ENCODE measurements at regions not wholly inside any gene's neighbourhood (a gene's known extent, or its start where the extent isn't known, plus 50 kb on each side); places are given as distances from the start of the nearest gene placed in this dataset.

DNA sequence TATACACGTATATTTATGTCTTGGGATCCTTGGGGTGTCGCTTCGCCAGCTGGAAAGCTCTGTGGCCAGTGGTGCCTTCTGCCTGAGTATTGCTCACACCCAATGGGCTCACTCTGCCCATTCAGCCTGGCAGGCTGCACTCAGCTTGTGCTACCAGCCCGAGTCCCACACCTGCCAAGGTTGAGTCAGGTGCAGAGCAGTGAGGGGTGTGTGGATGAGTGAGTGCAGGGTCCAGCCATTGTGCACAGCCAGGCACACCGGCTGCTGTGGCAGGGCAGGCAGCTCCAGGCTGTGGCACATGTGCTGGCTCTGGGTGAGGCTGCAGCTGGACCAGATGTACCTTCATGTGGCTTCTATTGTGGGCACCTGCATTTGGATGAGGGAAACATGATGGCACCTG, 496.9 kb upstream of the LINC00305 start:
- TF ChIP-seq CTCF (IDR thresholded peaks at IDR 0.05) (no peak), POLR2AphosphoS5 (IDR thresholded peaks at IDR 0.05) (no peak), POLR2A (IDR thresholded peaks at IDR 0.05) (no peak)
- no peaks in the 10 kb centered on the region for H3K9me3 ChIP-seq
- H3K4me3 ChIP-seq: no peak overlapping the region
- no peaks in the 10 kb centered on the region for H3K4me1 ChIP-seq (replicated peaks)
- 98% methylated on average over 5 of the region's 5 CpGs for WGBS
- H3K36me3 ChIP-seq: no peaks in the 10 kb centered on the region
- H3K27ac ChIP-seq: no peak overlapping the region
- no peaks in the 10 kb centered on the region for H3K27me3 ChIP-seq (replicated peaks; ENCODE audit: insufficient read depth)
- DNase-seq (ENCODE audit: low spot score): no peak
- intact Hi-C loops (cut with DNase I): no loop called here

GRCh38 chr18:64639536-64639935, 490.6 kb upstream of the LINC00305 start:
- Histone ChIP-seq H3K9me3 (no peaks in the 10 kb centered on the region), H3K27me3 (replicated peaks; ENCODE audit: insufficient read depth) (no peaks in the 10 kb centered on the region), H3K4me1 (replicated peaks) (no peaks in the 10 kb centered on the region), H3K27ac (no peak overlapping the region), H3K36me3 (no peaks in the 10 kb centered on the region), H3K4me3 (no peak overlapping the region)
- intact Hi-C loops (cut with DNase I): no loop called here
- no peak for DNase-seq (ENCODE audit: low spot score)
- no peak for TF ChIP-seq POLR2AphosphoS5 (IDR thresholded peaks at IDR 0.05)
- TF ChIP-seq CTCF (IDR thresholded peaks at IDR 0.05): no peak
- TF ChIP-seq POLR2A (IDR thresholded peaks at IDR 0.05): no peak
- 73% methylated on average over 1 of the region's 1 CpG for WGBS

GRCh38 chr18:64620971-64621560, 472.2 kb upstream of the LINC00305 start:
- 76% methylated on average over 3 of the region's 3 CpGs for WGBS
- TF ChIP-seq POLR2A (IDR thresholded peaks at IDR 0.05) (no peak), CTCF (IDR thresholded peaks at IDR 0.05) (no peak), POLR2AphosphoS5 (IDR thresholded peaks at IDR 0.05) (no peak)
- no peak overlapping the region for H3K27ac ChIP-seq
- no peaks in the 10 kb centered on the region for H3K36me3 ChIP-seq
- DNase-seq (ENCODE audit: low spot score): no peak
- no peak overlapping the region for H3K4me3 ChIP-seq
- H3K4me1 ChIP-seq (replicated peaks): no peaks in the 10 kb centered on the region
- H3K9me3 ChIP-seq: no peaks in the 10 kb centered on the region
- no peaks in the 10 kb centered on the region for H3K27me3 ChIP-seq (replicated peaks; ENCODE audit: insufficient read depth)
- intact Hi-C loops (cut with DNase I): no loop called here

DNA sequence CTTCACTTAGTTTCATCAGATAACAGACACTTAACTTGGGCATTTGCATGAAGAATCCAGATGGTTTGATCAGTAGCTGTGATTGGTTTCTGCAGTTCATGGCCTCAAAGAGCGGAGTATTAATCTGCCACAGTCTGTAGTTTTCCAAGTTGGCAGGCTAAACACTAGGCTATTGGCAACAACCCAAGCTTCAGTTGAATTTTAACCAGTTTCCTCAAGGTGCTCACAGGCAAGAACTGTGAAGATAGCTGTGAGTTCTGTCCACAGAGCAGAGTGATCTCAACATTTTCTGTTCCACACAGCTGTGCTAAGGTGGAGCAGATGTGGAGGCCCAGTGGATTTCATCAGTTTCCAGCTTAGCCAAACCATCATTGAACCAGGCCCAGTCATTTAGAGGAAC, 469.5 kb upstream of the LINC00305 start:
- 61% methylated on average over 1 of the region's 1 CpG for WGBS
- Histone ChIP-seq H3K27me3 (replicated peaks; ENCODE audit: insufficient read depth) (no peaks in the 10 kb centered on the region), H3K9me3 (no peaks in the 10 kb centered on the region), H3K4me3 (no peak overlapping the region), H3K4me1 (replicated peaks) (no peaks in the 10 kb centered on the region), H3K36me3 (no peaks in the 10 kb centered on the region), H3K27ac (no peak overlapping the region)
- intact Hi-C loops (cut with DNase I): no loop called here
- TF ChIP-seq CTCF (IDR thresholded peaks at IDR 0.05) (no peak), POLR2A (IDR thresholded peaks at IDR 0.05) (no peak), POLR2AphosphoS5 (IDR thresholded peaks at IDR 0.05) (no peak)
- DNase-seq (ENCODE audit: low spot score): no peak

DNA sequence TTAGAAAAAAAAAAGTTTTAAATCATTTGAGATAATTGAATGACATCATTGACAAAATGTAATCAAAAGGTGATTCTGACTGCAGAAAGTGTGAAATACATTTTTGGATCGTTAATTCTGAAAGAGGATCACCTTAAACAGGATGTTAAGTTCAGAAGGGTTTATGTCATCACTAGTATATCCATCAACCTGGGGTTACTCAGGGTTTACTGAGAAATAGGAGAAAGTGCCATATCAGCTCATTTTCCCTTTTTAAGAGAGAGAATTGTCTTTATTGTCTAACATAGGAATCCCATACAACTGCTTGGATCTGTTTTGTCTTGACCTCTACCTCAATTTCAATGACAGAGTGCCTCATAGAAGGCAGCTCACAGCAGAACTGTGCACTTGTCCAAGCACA, 466.1 kb upstream of the LINC00305 start:
- no peak for TF ChIP-seq POLR2A (IDR thresholded peaks at IDR 0.05)
- TF ChIP-seq CTCF (IDR thresholded peaks at IDR 0.05): no peak
- TF ChIP-seq POLR2AphosphoS5 (IDR thresholded peaks at IDR 0.05): no peak
- no peaks in the 10 kb centered on the region for H3K27me3 ChIP-seq (replicated peaks; ENCODE audit: insufficient read depth)
- no peak overlapping the region for H3K27ac ChIP-seq
- no peak overlapping the region for H3K4me3 ChIP-seq
- H3K4me1 ChIP-seq (replicated peaks): no peaks in the 10 kb centered on the region
- H3K9me3 ChIP-seq: no peaks in the 10 kb centered on the region
- 64% methylated on average over 1 of the region's 1 CpG for WGBS
- H3K36me3 ChIP-seq: no peaks in the 10 kb centered on the region
- DNase-seq (ENCODE audit: low spot score): no peak
- intact Hi-C loops (cut with DNase I): no loop called here
